ENCODE measurements at regions not wholly inside any gene's neighbourhood (a gene's known extent, or its start where the extent isn't known, plus 50 kb on each side); places are given as distances from the start of the nearest gene placed in this dataset.
"Not testable (repeated sequence)": the region's sequence is repeated elsewhere in the genome, so short reads cannot be mapped to it uniquely, and the experiment has no call there.

GRCh38 chr1:234769284-234769985 is 159.5 kb upstream of the IRF2BP2 start:
- no peak for TF ChIP-seq CTCF (IDR thresholded peaks at IDR 0.05; ENCODE audit: extremely low read depth, missing control alignments)
- no peak for DNase-seq (ENCODE audit: low spot score)

- DNase-seq (ENCODE audit: low spot score) = no peak
- no peak for TF ChIP-seq CTCF (IDR thresholded peaks at IDR 0.05; ENCODE audit: extremely low read depth, missing control alignments)
Measured at GRCh38 chr1:234768569-234769283, 158.7 kb upstream of the IRF2BP2 start.

DNA sequence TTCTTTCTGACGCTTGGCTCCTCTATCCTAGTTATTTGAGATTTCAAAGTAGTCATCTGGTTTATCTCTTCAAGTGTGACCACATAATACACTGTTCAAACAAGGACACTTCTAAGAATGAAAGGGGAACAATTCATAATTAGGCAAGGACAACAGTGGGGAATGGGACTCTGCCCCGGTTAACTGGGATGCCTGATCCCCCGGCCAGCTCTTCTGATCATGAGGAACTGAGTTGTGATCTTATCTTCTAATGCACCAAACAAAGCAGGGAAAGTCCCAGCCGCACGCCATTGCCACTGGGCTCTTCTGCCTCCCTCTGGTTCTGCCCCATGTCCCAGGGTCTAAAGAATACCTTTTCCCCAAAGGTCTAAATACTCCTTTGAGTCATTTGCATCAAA is 158.2 kb upstream of the IRF2BP2 start:
- DNase-seq (ENCODE audit: low spot score) = peak; percentile 51
- TF ChIP-seq CTCF (IDR thresholded peaks at IDR 0.05; ENCODE audit: extremely low read depth, missing control alignments) = no peak

DNA sequence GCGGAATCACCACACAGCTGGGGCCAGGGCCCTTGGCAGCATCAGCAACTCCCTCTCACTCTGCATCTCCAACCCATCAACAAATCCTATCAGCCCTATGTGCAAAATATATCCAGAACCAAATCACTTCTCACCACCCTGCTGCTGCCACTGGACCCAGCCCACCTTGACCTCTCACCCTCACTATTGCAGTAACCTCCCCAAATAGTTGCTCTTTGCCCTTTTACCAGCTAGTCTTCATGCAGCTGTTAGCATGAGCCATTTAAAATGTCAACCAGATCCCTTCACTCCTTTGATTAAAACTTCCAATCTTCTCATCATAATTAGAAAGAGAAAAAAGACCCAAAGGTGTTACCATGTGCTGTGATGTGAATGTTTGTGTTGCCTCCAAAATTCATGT is 155.7 kb upstream of the IRF2BP2 start:
- no peak for TF ChIP-seq CTCF (IDR thresholded peaks at IDR 0.05; ENCODE audit: extremely low read depth, missing control alignments)
- no peak for DNase-seq (ENCODE audit: low spot score)

DNA sequence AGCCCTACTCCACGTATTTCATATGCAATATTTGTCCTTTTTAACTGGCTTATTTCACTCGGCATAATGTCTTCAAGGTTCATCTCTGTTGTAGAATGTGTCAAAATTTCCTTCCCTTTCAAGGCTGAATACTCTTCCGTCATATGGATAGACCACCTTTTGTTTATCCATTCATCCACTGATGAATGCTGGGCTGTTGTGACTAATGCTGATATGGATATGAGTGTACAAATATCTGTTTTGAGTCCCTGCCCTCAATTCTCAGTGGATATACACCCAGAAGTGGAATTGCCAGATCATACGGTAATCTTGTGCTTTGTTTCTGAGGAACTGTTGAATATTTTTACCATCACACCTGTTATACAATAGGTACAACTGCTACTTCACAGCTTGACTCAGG is 155.2 kb upstream of the IRF2BP2 start:
- no peak for TF ChIP-seq CTCF (IDR thresholded peaks at IDR 0.05; ENCODE audit: extremely low read depth, missing control alignments)
- no peak for DNase-seq (ENCODE audit: low spot score)

GRCh38 chr1:234763910-234764309 is 153.9 kb upstream of the IRF2BP2 start:
- no peak for TF ChIP-seq CTCF (IDR thresholded peaks at IDR 0.05; ENCODE audit: extremely low read depth, missing control alignments)
- DNase-seq (ENCODE audit: low spot score) = no peak

DNA sequence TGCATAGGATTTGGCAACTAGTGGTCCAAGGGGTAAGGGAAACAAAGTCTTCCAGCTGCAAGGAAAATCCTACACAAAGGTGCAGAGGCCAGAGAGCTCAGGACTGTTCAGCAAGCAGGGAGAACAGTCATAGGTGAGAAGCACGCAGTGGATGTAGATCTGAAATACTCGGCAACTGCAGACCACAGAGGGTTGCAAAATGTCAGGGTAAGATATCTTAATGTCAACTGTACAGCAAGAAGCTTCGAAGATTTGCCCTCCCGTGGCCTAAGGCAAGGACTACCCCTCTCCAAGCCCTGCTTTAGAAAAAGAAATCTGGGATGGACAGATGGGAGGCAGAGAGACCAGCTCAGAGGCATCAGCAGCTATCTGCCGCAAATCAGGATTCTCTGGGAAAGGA is 153.4 kb upstream of the IRF2BP2 start:
- TF ChIP-seq CTCF (IDR thresholded peaks at IDR 0.05; ENCODE audit: extremely low read depth, missing control alignments) = no peak
- DNase-seq (ENCODE audit: low spot score) = no peak

GRCh38 chr1:234762127-234762526 is 152.1 kb upstream of the IRF2BP2 start:
- not testable (repeated sequence) for DNase-seq (ENCODE audit: low spot score)
